LNCaP clone FGC (cell line): ENCODE measurements at regions not wholly inside any gene's neighbourhood (a gene's known extent, or its start where the extent isn't known, plus 50 kb on each side); places are given as distances from the start of the nearest gene placed in this dataset.

Source experiments
- DNase-seq: peaks from one replicate; pipeline ENCODE4 v3.0.0-alpha.2; 2011; ENCODE audit warnings: low read depth
- H3K4me3 ChIP-seq: 2 replicates; pipeline ENCODE4 v1.5.1; 2011; ENCODE audit warnings: mild to moderate bottlenecking, low read depth, low read length, control low read depth
- CTCF ChIP-seq: IDR thresholded peaks from 2 replicates; pipeline ENCODE4 v1.5.1; 2012; ENCODE audit warnings: mild to moderate bottlenecking; ENCODE audit not compliant: control insufficient read depth, insufficient read depth; ENCODE audit errors: extremely low read depth

GRCh38 chr21:29475329-29475728, 176.6 kb downstream of the BACH1 start:
- H3K4me3 ChIP-seq, result no peak overlapping the region
- no peak for TF ChIP-seq CTCF
- DNase-seq, result no peak

GRCh38 chr21:29477347-29477746, 178.6 kb downstream of the BACH1 start:
- TF ChIP-seq CTCF, result no peak
- no peak overlapping the region for H3K4me3 ChIP-seq
- DNase-seq, result no peak

- no peak for TF ChIP-seq CTCF
- no peak for DNase-seq
- H3K4me3 ChIP-seq, result no peak overlapping the region
These were observed 179.2 kb downstream of the BACH1 start for GRCh38 chr21:29477941-29478340.

GRCh38 chr21:29481081-29481480, 182.4 kb downstream of the BACH1 start:
- H3K4me3 ChIP-seq, result no peak overlapping the region
- no peak for DNase-seq
- TF ChIP-seq CTCF, result no peak

GRCh38 chr21:29481641-29482040, 182.9 kb downstream of the BACH1 start:
- no peak for TF ChIP-seq CTCF
- DNase-seq, result no peak
- H3K4me3 ChIP-seq, result no peak overlapping the region

GRCh38 chr21:29486306-29486807, 187.6 kb downstream of the BACH1 start:
- DNase-seq, result no peak
- H3K4me3 ChIP-seq, result no peak overlapping the region
- no peak for TF ChIP-seq CTCF
